ENCODE measurements at regions not wholly inside any gene's neighbourhood (a gene's known extent, or its start where the extent isn't known, plus 50 kb on each side); places are given as distances from the start of the nearest gene placed in this dataset.

GRCh38 chr2:137729305-137729704, 235.0 kb upstream of the HNMT start:
- Mint-ChIP-seq H3K4me3 (no peak overlapping the region), H3K36me3 (no peaks in the 10 kb centered on the region), H3K27me3 (no peaks in the 10 kb centered on the region)

GRCh38 chr2:137737559-137737958, 226.7 kb upstream of the HNMT start:
- H3K4me3 Mint-ChIP-seq = no peak overlapping the region

More at GRCh38 chr2:137729305-137729704, 235.0 kb upstream of the HNMT start:
- Mint-ChIP-seq H3K27ac (no peak overlapping the region), H3K9me3 (peaks cover 3 to 21% (median 5%) of the 10 kb centered on the region in 3 donors), H3K4me1 (no peaks in the 10 kb centered on the region)

GRCh38 chr2:137741784-137742362, 222.4 kb upstream of the HNMT start:
- Mint-ChIP-seq H3K36me3 (peaks cover 2% of the 10 kb centered on the region), H3K9me3 (peaks cover 3 to 6% (median 5%) of the 10 kb centered on the region in 3 donors), H3K27me3 (no peaks in the 10 kb centered on the region)

More at GRCh38 chr2:137737559-137737958, 226.7 kb upstream of the HNMT start:
- Mint-ChIP-seq H3K4me1 (no peaks in the 10 kb centered on the region), H3K27ac (no peak overlapping the region), H3K36me3 (peaks cover 2% of the 10 kb centered on the region), H3K27me3 (no peaks in the 10 kb centered on the region), H3K9me3 (peaks cover 5 to 10% (median 6%) of the 10 kb centered on the region in 3 donors)

DNA sequence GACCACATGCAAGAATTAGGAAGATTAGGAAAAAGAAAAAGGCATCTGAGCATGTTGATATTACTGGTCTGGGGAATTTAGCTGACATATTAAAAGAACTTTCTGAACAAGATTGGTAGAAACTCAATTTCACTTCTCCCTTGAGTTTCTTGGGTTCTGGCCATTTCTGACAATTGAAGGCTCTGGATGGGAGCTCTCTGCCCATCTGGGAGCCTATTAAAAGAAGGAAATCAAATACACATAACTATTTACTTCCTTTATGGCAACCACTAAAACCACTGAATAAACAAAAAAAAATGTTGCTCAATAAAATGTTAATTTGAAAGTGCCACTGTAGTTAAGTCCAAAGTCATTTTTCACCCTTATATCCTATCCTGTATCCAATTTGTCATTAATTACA, 216.8 kb upstream of the HNMT start:
- H3K27me3 Mint-ChIP-seq = no peaks in the 10 kb centered on the region
- no peak overlapping the region for H3K27ac Mint-ChIP-seq
- no peaks in the 10 kb centered on the region for H3K4me1 Mint-ChIP-seq
- peak overlapping the region in 1 of 4 donors; percentile 20 for H3K4me3 Mint-ChIP-seq
- no peaks in the 10 kb centered on the region for H3K9me3 Mint-ChIP-seq
- H3K36me3 Mint-ChIP-seq = no peaks in the 10 kb centered on the region

More at GRCh38 chr2:137741784-137742362, 222.4 kb upstream of the HNMT start:
- no peak overlapping the region for H3K27ac Mint-ChIP-seq
- H3K4me1 Mint-ChIP-seq = no peaks in the 10 kb centered on the region
- peak overlapping the region in 1 of 4 donors; percentile 0 for H3K4me3 Mint-ChIP-seq

DNA sequence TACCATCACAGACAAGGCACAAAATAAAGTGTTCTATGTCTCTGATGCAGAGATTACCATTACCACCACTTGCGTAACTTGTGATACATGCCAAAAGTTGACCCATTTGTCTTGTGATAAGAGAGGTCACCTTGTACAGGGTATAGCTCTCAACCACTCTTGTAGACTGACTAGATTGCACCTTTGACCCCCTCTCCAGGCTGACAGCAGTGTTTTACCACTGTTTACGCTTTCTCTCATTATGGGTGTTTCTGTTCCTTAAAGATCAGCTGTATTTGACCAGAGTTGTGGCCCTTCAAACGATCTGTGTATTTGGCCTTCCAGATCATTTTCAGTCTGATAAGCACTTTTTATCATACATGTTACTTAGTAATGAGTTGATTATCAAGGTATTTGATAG, 215.7 kb upstream of the HNMT start:
- Mint-ChIP-seq H3K36me3 (no peaks in the 10 kb centered on the region), H3K4me3 (no peak overlapping the region), H3K9me3 (peaks cover 3 to 4% (median 3%) of the 10 kb centered on the region in 3 donors), H3K27ac (no peak overlapping the region), H3K27me3 (no peaks in the 10 kb centered on the region), H3K4me1 (no peaks in the 10 kb centered on the region)

DNA sequence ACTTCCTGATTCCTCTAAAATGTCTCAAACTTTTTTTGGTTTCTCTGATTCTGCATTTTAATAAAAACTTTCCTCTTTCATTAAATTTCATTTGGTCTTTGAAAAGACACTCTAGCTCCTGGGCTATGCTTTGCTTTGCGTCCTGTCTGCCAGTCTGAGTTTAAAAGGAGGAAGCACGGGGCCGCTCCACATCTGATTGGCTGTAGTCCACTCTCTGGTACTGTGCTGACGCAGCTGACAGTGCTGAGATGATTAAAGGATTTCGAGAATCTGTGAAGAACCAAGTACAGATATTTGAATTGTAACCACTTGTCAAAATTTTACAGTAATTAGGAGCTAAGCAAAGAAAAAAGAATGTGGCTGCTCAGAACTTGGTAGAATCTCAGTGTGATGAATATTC, 199.6 kb upstream of the HNMT start:
- no peaks in the 10 kb centered on the region for H3K4me1 Mint-ChIP-seq
- no peak overlapping the region for H3K4me3 Mint-ChIP-seq
- H3K9me3 Mint-ChIP-seq = peaks cover 0 to 5% (median 4%) of the 10 kb centered on the region in 3 donors
- H3K36me3 Mint-ChIP-seq = no peaks in the 10 kb centered on the region
- no peak overlapping the region for H3K27ac Mint-ChIP-seq
- no peaks in the 10 kb centered on the region for H3K27me3 Mint-ChIP-seq

- H3K4me1 Mint-ChIP-seq = no peaks in the 10 kb centered on the region
- peaks cover 0 to 4% (median 0%) of the 10 kb centered on the region in 3 donors for H3K9me3 Mint-ChIP-seq
- H3K36me3 Mint-ChIP-seq = no peaks in the 10 kb centered on the region
- no peak overlapping the region for H3K27ac Mint-ChIP-seq
- H3K4me3 Mint-ChIP-seq = no peak overlapping the region
- H3K27me3 Mint-ChIP-seq = no peaks in the 10 kb centered on the region
Measured at GRCh38 chr2:137769406-137769805, 194.9 kb upstream of the HNMT start.

GRCh38 chr2:137770166-137770565, 194.1 kb upstream of the HNMT start:
- peaks cover 0 to 4% (median 0%) of the 10 kb centered on the region in 3 donors for H3K9me3 Mint-ChIP-seq
- no peak overlapping the region for H3K4me3 Mint-ChIP-seq
- no peaks in the 10 kb centered on the region for H3K27me3 Mint-ChIP-seq
- no peaks in the 10 kb centered on the region for H3K4me1 Mint-ChIP-seq
- H3K27ac Mint-ChIP-seq = no peak overlapping the region
- no peaks in the 10 kb centered on the region for H3K36me3 Mint-ChIP-seq

DNA sequence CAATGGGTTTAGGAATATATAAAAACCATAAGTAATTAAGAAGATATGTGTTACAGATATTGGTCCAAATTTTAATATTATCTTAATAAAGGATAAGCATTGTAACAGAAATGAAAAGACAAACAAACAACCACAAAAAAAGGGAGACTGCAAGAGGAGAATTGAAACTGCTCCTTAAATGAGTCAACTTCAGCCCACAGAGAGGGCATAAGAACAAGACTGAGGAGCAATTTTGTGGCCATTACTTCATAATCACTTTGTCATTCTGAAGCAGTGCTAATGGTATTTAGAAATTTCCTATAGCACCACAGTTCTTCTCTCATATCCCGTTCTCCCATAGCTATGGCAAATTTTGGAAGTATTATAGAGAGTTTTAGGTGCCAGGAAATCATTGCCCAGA, 193.2 kb upstream of the HNMT start:
- no peaks in the 10 kb centered on the region for H3K27me3 Mint-ChIP-seq

GRCh38 chr2:137772451-137772850, 191.8 kb upstream of the HNMT start:
- peaks cover 0 to 4% (median 2%) of the 10 kb centered on the region in 3 donors for H3K9me3 Mint-ChIP-seq
- no peak overlapping the region for H3K27ac Mint-ChIP-seq
- H3K4me1 Mint-ChIP-seq = no peaks in the 10 kb centered on the region

More for the DNA sequence above, 193.2 kb upstream of the HNMT start:
- Mint-ChIP-seq H3K27ac (no peak overlapping the region), H3K4me3 (no peak overlapping the region), H3K4me1 (no peaks in the 10 kb centered on the region), H3K9me3 (peaks cover 0 to 4% (median 2%) of the 10 kb centered on the region in 3 donors), H3K36me3 (no peaks in the 10 kb centered on the region)

GRCh38 chr2:137775529-137775928, 188.7 kb upstream of the HNMT start:
- no peaks in the 10 kb centered on the region for H3K4me1 Mint-ChIP-seq
- H3K36me3 Mint-ChIP-seq = no peaks in the 10 kb centered on the region
- no peak overlapping the region for H3K4me3 Mint-ChIP-seq
- peaks cover 0 to 4% (median 3%) of the 10 kb centered on the region in 3 donors for H3K9me3 Mint-ChIP-seq
- H3K27me3 Mint-ChIP-seq = no peaks in the 10 kb centered on the region
- no peak overlapping the region for H3K27ac Mint-ChIP-seq

More at GRCh38 chr2:137772451-137772850, 191.8 kb upstream of the HNMT start:
- no peak overlapping the region for H3K4me3 Mint-ChIP-seq
- H3K27me3 Mint-ChIP-seq = no peaks in the 10 kb centered on the region
- H3K36me3 Mint-ChIP-seq = no peaks in the 10 kb centered on the region

DNA sequence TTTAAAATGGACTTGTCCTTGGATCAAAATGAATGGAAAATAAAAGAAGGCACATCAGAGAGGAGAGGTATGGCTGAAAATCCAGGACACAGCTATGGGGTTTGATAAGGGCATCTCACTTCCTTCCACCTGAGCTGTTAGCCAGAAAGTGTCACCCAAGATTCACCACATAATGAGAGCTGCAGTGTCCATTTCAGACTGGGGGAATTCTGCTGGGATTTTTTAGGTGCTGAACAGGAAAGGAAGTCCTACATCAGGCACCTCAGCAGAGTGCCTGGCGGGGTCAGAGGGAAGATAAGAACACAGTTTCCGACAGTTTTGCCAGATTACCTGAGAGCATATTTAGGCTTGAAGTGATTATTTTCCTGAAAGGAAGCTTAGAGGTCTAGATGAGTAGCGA, 187.6 kb upstream of the HNMT start:
- no peaks in the 10 kb centered on the region for H3K27me3 Mint-ChIP-seq
- H3K27ac Mint-ChIP-seq = peak overlapping the region in 1 of 3 donors; percentile 48

GRCh38 chr2:137797641-137798040, 166.6 kb upstream of the HNMT start:
- peaks cover 1 to 20% (median 12%) of the 10 kb centered on the region in 3 donors for H3K9me3 Mint-ChIP-seq
- H3K4me3 Mint-ChIP-seq = no peak overlapping the region
- H3K36me3 Mint-ChIP-seq = no peaks in the 10 kb centered on the region
- H3K4me1 Mint-ChIP-seq = no peaks in the 10 kb centered on the region
- no peaks in the 10 kb centered on the region for H3K27me3 Mint-ChIP-seq
- no peak overlapping the region for H3K27ac Mint-ChIP-seq

More for the DNA sequence above, 187.6 kb upstream of the HNMT start:
- no peaks in the 10 kb centered on the region for H3K4me1 Mint-ChIP-seq
- no peak overlapping the region for H3K4me3 Mint-ChIP-seq
- no peaks in the 10 kb centered on the region for H3K36me3 Mint-ChIP-seq
- H3K9me3 Mint-ChIP-seq = peaks cover 0 to 4% (median 3%) of the 10 kb centered on the region in 3 donors

DNA sequence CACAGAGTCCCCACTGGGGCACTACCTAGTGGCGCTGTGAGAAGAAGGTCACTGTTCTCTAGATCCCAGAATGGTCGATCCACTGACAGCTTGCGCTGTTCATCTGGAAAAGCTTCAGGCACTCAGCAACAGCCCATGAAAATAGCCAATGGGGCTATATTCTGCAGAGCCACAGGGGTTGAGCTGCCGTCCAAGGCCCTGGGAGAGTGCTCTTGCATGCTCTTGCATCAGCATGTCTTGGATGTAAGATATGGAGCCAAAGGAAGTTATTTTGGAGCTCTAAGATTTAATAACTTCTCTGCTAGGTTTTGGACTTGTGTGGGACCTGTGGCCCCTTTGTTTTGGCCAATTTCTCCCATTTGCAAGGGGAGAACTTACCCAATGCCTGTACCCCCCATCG, 164.7 kb upstream of the HNMT start:
- Mint-ChIP-seq H3K27ac (no peak overlapping the region), H3K36me3 (no peaks in the 10 kb centered on the region), H3K27me3 (no peaks in the 10 kb centered on the region), H3K4me1 (no peaks in the 10 kb centered on the region), H3K4me3 (no peak overlapping the region), H3K9me3 (peaks cover 1 to 20% (median 9%) of the 10 kb centered on the region in 3 donors)

- peaks cover 1 to 17% (median 9%) of the 10 kb centered on the region in 3 donors for H3K9me3 Mint-ChIP-seq
- no peaks in the 10 kb centered on the region for H3K4me1 Mint-ChIP-seq
- no peak overlapping the region for H3K4me3 Mint-ChIP-seq
Measured at GRCh38 chr2:137800386-137800785, 163.9 kb upstream of the HNMT start.

GRCh38 chr2:137801228-137801627, 163.0 kb upstream of the HNMT start:
- H3K4me3 Mint-ChIP-seq = no peak overlapping the region
- H3K27me3 Mint-ChIP-seq = no peaks in the 10 kb centered on the region
- no peaks in the 10 kb centered on the region for H3K36me3 Mint-ChIP-seq
- H3K9me3 Mint-ChIP-seq = peaks cover 1 to 17% (median 9%) of the 10 kb centered on the region in 3 donors
- H3K4me1 Mint-ChIP-seq = no peaks in the 10 kb centered on the region
- no peak overlapping the region for H3K27ac Mint-ChIP-seq

More at GRCh38 chr2:137800386-137800785, 163.9 kb upstream of the HNMT start:
- Mint-ChIP-seq H3K36me3 (no peaks in the 10 kb centered on the region), H3K27ac (no peak overlapping the region), H3K27me3 (no peaks in the 10 kb centered on the region)

All from IgD-negative memory B cell (primary cell).